Tibial nerve (tissue), 4 donors: ENCODE measurements at regions not wholly inside any gene's neighbourhood (a gene's known extent, or its start where the extent isn't known, plus 50 kb on each side); places are given as distances from the start of the nearest gene placed in this dataset.

Experiments
- DNase-seq, 2 donors: peaks; one replicate each; pipeline ENCODE4 v3.0.0-alpha.2; 2019; ENCODE audit warnings: low spot score in 2 of 2
- H3K27ac ChIP-seq, 4 donors: fragments of 200-600 bp; sonication (generic) in 3 of 4; one replicate each; pipeline ENCODE4 v1.5.1; 2017 to 2019; ENCODE audit warnings: mild to moderate bottlenecking in 1 of 4
- H3K27me3 ChIP-seq, 2 donors: fragments of 200-600 bp; sonication (generic) in 1 of 2; one replicate each; pipeline versions ENCODE4 v1.5.1 to v1.6.0; 2017 to 2019
- H3K36me3 ChIP-seq, 3 donors: fragments of 200-600 bp; sonication (generic); one replicate each; pipeline ENCODE4 v1.5.1; 2018 to 2019
- H3K4me1 ChIP-seq, 4 donors: fragments of 200-600 bp; sonication (generic) in 3 of 4; one replicate each; pipeline ENCODE4 v1.5.1; 2017 to 2019
- H3K4me3 ChIP-seq, 4 donors: fragments of 200-600 bp; sonication (generic) in 3 of 4; one replicate each; pipeline ENCODE4 v1.5.1; 2017 to 2019; ENCODE audit warnings: mild to moderate bottlenecking in 1 of 4, moderate library complexity in 1 of 4
- H3K9me3 ChIP-seq, 4 donors: fragments of 200-600 bp; sonication (generic) in 3 of 4; one replicate each; pipeline ENCODE4 v1.5.1; 2017 to 2019
- CTCF ChIP-seq, 5 experiments: fragments of 200-600 bp in 3 of 5; fragments of 450-650 bp in 2 of 5; sonication (generic) in 3 of 5; IDR thresholded peaks; one replicate each; pipeline ENCODE4 v1.5.1; 2016 to 2019; ENCODE audit warnings: antibody characterized with exemption in 5 of 5, mild to moderate bottlenecking in 3 of 5, moderate library complexity in 2 of 5
- EP300 ChIP-seq, 2 donors: sonication (generic); formaldehyde crosslinking; IDR thresholded peaks; one replicate each; pipeline ENCODE4 v1.6.1; 2017; ENCODE audit warnings: antibody characterized with exemption in 2 of 2, mild to moderate bottlenecking in 1 of 2
- POLR2A ChIP-seq, 2 donors: fragments of 450-650 bp; IDR thresholded peaks; one replicate each; pipeline ENCODE4 v1.6.1; 2017; ENCODE audit warnings: antibody characterized with exemption in 2 of 2, mild to moderate bottlenecking in 2 of 2, moderate library complexity in 2 of 2
- WGBS, 2 donors: methylation state at CpG; one replicate each; pipeline ENCODE4 v1.1.5; 2018; 5-methylcytosine and 5-hydroxymethylcytosine counted together

- H3K9me3 ChIP-seq = no peaks in the 10 kb centered on the region
- TF ChIP-seq POLR2A (IDR thresholded peaks at IDR 0.05) = no peak
- no peak for TF ChIP-seq EP300 (IDR thresholded peaks at IDR 0.05)
- no peak for TF ChIP-seq CTCF (IDR thresholded peaks at IDR 0.05)
- H3K4me3 ChIP-seq = no peak overlapping the region
- H3K4me1 ChIP-seq = peaks cover 0 to 10% (median 2%) of the 10 kb centered on the region in 4 donors
- no peaks in the 10 kb centered on the region for H3K27me3 ChIP-seq
- no peak for DNase-seq
- H3K36me3 ChIP-seq = no peaks in the 10 kb centered on the region
- no peak overlapping the region for H3K27ac ChIP-seq
- WGBS, 2 donors = 92 to 96% methylated on average over 7 of the region's 7 CpGs
Observed at GRCh38 chr7:42618651-42619360, 293.1 kb downstream of the C7orf25 start.

GRCh38 chr7:42617806-42618457 is 293.9 kb downstream of the C7orf25 start:
- 38 to 50% methylated on average over 8 of the region's 8 CpGs for WGBS, 2 donors
- no peak overlapping the region for H3K27ac ChIP-seq
- DNase-seq = no peak

GRCh38 chr7:42617071-42617765 is 294.7 kb downstream of the C7orf25 start:
- H3K27me3 ChIP-seq = no peaks in the 10 kb centered on the region
- H3K4me1 ChIP-seq = peaks cover 0 to 10% (median 2%) of the 10 kb centered on the region in 4 donors
- no peak overlapping the region for H3K27ac ChIP-seq
- DNase-seq = no peak
- H3K36me3 ChIP-seq = no peaks in the 10 kb centered on the region
- WGBS, 2 donors = 68 to 76% methylated on average over 6 of the region's 6 CpGs
- TF ChIP-seq EP300 (IDR thresholded peaks at IDR 0.05) = no peak
- TF ChIP-seq POLR2A (IDR thresholded peaks at IDR 0.05) = no peak
- no peak for TF ChIP-seq CTCF (IDR thresholded peaks at IDR 0.05)
- H3K4me3 ChIP-seq = no peak overlapping the region
- no peaks in the 10 kb centered on the region for H3K9me3 ChIP-seq

More at GRCh38 chr7:42617806-42618457, 293.9 kb downstream of the C7orf25 start:
- Histone ChIP-seq H3K9me3 (no peaks in the 10 kb centered on the region), H3K36me3 (no peaks in the 10 kb centered on the region), H3K4me3 (no peak overlapping the region), H3K4me1 (peaks cover 0 to 10% (median 2%) of the 10 kb centered on the region in 4 donors), H3K27me3 (no peaks in the 10 kb centered on the region)
- TF ChIP-seq CTCF (IDR thresholded peaks at IDR 0.05) (no peak), EP300 (IDR thresholded peaks at IDR 0.05) (no peak), POLR2A (IDR thresholded peaks at IDR 0.05) (no peak)

GRCh38 chr7:42614636-42615035 is 297.2 kb downstream of the C7orf25 start:
- H3K27ac ChIP-seq = no peak overlapping the region
- TF ChIP-seq CTCF (IDR thresholded peaks at IDR 0.05) (no peak), EP300 (IDR thresholded peaks at IDR 0.05) (no peak)
- no peak overlapping the region for H3K4me3 ChIP-seq
- peaks cover 0 to 15% (median 5%) of the 10 kb centered on the region in 4 donors for H3K4me1 ChIP-seq
- DNase-seq = no peak
- H3K27me3 ChIP-seq = no peaks in the 10 kb centered on the region
- 95 to 98% methylated on average over 4 of the region's 4 CpGs for WGBS, 2 donors
- H3K9me3 ChIP-seq = no peaks in the 10 kb centered on the region
- no peaks in the 10 kb centered on the region for H3K36me3 ChIP-seq

- no peak for TF ChIP-seq CTCF (IDR thresholded peaks at IDR 0.05)
- TF ChIP-seq POLR2A (IDR thresholded peaks at IDR 0.05) = no peak
- Histone ChIP-seq H3K9me3 (no peaks in the 10 kb centered on the region), H3K27ac (no peak overlapping the region), H3K36me3 (no peaks in the 10 kb centered on the region), H3K27me3 (no peaks in the 10 kb centered on the region), H3K4me3 (no peak overlapping the region), H3K4me1 (peaks cover 0 to 12% (median 0%) of the 10 kb centered on the region in 4 donors)
- WGBS, 2 donors = 39 to 50% methylated on average over 1 of the region's 1 CpG
- DNase-seq = no peak
Observed at GRCh38 chr7:42611961-42612360, 299.9 kb downstream of the C7orf25 start.
